ENCODE measurements at regions not wholly inside any gene's neighbourhood (a gene's known extent, or its start where the extent isn't known, plus 50 kb on each side); places are given as distances from the start of the nearest gene placed in this dataset.

DNA sequence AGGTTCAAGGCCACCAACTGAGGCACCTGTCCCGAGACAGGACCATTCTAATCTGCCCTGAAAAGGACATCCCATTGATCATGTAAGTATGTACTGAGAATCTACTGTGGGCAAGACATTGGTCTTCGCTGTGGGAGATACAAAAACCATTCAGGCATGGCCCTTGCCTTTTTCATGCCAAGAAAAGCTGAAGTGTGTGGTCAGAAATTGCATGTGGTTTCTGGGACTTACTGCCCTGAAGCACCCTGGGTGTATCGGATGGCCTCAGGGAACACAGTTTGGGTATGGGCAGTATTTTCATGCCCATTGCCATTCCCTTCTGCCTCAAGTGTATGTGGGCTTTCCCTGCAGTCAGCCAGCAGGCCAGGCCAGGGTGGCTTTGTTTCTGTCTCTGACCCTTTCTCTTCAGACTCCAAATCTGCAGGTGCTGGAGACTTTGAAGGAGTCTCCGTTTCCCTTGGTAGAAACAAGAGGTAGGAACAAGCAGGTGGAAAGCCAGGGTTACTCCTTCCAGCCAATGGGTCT is 285.7 kb downstream of the ZEB1 start:
- no peak for DNase-seq

DNA sequence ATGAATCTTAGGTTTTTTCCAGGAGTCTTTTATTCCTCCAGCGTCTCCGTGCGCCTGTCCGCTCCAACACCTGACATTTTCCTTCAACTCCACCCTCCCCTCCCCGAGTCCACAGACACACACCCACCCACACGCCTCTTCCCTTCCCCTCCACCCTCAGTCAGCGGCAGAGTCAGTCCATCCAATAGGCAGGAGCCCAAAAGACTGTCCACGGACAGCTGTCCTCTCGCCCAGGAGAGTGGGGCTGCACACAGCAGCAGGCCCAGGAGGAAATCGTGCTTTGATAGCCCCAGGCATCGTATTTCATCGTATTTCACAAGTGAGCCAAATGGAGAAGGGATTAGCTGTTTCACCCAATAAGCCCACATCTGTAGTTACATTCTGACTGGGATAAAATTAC is 285.1 kb downstream of the ZEB1 start:
- no peak for DNase-seq

DNA sequence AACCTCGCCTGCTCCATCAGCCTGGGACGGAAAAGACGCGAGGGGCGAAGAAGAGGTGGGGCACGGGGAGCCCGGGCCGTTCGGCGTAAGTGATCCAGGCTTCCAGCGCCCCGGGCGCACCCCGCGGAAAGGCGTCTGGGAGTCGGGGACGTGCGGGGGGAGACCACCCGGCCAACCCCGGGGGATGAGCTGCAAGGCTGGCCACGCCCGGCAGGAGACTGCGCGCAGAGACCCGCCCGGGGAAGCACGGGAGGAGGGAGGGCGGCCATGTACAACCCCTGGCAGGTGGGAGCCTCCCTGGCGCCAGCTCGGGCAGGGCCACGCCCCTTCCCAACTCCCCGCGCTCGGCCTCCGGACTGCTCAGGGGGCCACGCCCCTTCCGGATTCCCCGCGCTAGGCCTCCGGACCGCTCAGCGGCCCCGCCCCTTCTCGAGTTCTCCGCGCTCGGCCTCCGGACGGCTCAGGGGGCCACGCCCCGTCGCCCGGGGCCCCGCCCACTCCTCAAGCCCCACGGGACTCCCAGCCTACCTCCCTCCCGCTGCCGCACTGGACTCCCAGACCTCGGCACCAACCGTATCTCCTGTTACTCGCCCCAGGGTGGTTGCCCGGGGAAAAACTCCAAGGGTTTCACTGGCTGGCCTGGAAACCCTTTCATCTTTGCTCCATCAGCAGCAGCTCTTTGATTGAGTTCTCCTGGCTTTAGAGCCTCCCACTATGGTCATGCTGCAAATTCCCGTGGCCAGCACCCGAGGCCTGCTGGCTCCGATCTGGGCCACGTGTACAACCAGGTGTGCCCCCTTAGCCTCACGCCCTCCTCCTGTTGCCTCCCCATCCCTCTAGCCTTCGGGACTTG is 284.4 kb downstream of the ZEB1 start:
- peak; percentile 93 for DNase-seq

DNA sequence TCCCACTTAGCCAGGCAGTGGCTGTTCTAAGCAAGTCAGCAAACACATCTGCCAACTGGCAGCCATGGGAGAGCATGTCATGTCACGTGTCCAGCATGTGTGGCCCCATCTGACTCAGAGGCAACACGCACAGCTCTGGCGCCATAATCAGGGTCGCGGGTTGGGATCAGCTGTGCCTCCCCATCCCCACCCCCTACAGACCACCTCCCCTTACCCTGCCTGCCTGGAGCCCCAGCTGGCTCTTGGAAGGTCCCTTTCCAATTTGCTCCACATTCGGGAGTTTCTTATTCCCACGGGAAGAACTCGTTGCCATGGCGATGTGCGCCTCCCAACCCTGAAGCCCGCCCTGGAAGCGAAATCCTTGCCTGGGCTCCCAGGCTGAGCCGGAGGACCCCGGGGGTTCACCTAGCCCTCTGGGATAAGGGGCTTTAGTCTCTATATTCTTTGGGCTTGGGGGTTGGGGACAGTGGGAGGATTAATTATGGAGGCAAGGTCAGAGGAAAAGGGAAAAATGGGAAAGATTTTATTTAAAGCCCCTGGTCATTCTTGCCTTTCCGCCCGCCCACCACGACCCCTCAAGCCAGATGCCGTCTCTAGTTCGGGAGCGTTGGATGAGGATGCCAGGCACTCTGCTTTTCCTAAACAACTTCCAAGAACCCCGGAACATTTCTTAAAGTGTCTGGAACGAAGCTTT is 283.7 kb downstream of the ZEB1 start:
- DNase-seq: no peak

DNA sequence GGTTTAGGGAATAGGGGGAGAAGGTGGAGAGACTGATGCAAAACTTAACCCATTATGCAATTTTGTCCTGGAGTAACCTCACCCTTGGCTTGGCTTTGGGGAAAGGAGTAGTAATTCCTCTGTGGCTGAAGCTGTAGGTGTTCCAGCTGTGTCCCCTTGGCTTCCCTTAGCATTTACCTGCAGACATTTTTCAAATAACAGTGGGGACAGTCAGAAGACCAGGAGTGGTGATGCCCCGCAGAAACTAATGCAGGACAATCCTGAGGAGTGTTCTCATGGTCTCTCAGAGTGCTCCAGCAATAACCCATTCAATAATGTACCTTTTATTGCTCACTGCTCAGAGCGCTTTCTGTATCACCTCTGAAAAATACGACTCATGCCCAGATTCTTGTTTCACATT is 282.1 kb downstream of the ZEB1 start:
- no peak for DNase-seq

DNA sequence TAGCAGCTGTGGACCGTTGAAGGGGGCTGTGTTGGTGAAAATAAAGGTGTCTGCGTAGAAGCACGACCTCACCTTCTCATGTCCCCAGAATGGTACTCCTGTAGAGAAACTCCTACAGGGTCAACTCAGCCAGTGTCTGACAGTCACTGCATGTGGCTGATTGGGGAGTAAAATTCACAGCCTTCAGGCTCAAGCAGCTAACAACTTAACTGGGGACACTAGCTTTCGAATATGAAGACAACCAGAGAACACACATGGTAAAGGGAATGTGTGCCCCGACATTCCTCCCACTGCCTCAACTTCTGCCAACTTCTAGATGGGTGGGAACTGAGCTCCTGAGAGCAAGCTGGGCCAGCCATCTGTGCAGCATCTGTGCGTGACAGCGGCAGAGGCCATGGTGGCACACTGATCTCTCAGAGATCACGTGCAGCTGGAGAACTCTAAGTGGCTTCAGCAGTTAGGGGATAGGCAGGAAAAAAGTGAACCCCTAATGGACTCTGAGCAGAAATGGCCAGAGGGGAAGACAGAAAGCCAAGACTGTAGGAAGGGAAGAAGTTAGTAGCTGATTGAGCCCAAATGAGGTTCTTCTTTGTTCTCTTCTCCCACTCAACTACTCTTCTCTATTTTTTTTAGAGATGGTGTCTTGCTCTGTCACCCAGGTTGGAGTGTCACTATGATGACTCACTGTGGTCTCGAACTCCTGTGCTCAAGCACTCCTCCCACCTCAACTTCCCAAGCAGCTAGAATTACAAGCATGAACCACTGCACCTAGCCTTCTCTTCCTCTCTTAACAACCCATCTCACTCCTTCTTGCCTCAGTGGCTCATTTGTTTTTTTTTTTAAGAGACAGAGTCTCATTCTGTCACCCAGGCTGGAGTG is 280.8 kb downstream of the ZEB1 start:
- no peak for DNase-seq

DNA sequence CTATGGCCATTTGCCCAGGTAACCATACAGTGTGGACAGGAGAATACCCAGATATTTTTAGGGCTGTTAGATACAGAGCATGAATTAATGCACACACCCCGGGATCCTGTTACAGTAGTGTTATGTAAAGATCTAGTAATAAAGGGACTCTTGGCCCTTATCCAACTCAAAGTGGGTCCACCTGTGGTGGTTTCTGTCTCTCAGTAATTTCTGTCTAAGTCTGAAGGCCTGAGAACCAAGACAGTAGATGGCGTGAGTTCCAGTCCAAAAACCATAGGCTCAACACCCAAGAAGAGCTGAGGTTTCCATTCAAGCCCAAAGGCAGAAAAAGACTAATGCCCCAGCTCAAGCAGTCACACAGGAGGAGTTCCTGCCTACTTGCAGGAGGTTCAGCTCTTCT is 277.7 kb downstream of the ZEB1 start:
- DNase-seq: no peak

DNA sequence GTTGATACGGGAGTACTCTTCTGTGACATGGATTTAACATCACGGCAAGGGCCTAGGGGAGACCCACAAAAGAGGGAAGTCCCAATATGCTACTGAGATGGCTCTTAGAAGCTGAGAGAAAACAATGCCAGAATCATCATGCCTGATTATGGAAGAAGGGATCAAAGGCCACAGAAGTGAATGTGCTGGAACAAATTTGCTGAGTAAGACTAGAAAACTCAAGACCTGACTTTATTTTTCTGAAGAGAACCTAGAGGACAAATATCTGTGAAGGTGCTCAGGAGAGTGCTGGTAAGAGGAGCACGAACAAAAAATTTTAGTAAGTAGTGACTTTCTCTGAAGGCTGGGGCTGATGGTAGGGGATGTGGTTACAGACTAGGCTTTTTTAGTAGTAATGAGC is 277.0 kb downstream of the ZEB1 start:
- no peak for DNase-seq

DNA sequence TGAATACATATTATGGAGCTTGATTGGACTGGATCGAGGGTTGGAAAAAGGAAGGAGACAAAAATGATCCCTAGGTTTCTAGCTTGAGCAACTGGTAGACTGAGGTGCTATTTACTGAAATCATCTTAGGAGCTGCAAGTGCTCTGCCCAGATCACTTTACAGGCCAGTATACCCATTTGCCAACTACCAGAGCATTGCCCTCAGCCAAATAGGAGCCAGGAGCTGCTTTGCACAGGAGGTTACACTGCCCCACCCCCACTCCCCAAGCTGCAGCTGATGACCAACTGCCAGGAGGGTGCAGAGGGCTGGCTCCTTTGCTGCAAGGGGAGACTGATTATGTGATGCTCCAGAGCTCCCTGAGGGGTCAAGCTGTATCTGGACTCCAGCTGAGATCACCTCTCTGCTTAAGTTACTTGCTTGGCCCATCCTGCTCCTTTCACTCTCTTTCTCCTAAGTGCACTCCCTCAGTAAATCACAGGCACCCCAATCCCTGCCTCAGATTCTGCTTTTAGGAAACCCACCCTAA is 275.4 kb downstream of the ZEB1 start:
- no peak for DNase-seq

DNA sequence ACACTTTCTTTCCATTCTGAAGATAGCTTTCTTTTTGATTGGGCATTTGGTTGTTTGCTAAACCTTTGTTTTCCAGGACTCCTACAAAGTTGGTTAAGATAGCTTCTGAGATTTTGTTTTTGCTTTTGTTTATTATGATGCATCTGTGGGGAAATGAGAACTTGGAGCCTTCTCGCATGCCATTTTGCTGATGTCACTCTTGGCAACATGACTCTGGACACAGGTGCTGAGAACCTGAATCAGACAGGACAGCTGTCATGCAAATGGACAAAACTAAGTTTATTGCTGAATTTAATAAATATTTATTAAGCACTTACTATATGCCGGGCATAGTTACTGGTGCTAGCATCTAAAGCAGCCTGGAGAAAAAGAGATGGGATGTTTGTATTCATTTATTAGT is 274.1 kb downstream of the ZEB1 start:
- no peak for DNase-seq

DNA sequence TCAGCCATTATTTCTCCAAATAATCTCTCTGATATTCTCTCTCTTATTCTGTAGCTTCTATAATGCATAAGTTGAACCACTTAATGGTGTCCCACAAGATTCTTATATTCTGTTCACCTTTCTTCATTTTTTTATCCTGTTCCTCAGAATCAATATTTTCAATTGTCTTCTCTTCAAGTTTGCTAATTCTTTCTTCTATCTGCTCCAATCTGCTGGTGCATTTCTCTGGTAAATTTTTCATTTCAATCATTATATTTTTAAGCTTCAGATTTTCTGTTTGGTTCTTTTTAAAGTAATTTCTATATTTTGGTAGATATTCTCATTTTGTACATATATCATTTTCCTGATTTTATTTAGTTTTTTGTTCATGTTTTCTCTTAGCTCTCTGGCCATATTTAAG is 272.6 kb downstream of the ZEB1 start:
- DNase-seq: no peak

DNA sequence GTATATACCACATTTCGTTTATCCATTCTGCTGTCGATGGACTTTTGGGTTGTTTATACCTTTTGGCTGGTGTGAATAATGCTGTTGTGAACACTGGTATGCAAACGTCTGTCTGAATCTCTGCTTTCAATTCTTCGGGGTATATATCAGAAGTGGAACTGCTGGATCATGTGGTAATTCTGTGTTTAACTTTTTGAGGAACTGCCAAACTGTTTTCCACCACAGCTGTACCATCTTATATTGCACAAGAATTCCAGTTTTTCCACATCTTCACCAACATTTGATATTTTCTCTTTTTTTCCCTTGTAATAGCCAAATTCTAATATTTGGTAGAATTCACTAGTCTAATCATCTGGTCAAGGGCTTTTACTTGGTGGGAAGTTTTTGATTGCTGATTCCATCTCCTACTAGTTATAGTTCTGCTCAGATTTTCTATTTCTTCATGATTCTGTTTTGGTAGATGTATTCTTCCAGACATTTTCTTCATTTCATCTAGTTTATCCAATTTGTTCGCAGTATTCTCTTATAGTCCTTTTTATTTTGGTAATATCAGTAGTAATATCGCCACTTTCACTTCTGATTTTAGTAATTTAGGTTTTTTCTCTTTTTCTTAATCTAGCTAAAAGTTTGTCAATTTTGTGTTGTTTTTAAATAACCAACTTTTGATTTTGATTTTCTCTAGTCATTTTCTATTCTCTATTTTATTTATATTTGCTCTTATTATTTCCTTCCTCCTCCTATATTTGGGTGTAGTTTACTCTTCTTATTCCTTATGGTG is 271.2 kb downstream of the ZEB1 start:
- no peak for DNase-seq

DNA sequence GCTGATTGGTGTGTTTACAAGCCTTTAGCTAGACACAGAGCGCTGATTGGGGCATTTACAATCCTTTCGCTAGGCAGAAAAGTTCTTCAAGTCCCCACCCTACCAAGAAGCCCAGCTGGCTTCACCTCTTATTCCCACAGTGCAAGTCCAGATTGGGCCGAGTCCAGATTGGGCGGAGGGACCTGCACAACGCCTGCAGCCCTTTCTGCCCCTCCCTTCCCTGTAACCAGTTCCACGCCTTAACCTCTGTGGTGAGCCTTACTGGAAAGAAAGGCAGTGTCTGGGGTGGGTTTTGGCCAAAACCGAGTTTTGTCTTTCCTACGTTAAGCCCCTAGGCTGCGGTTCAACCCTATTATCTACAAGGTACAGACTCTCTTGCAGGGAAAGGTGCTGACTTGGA is 268.7 kb downstream of the ZEB1 start:
- DNase-seq: no peak

DNA sequence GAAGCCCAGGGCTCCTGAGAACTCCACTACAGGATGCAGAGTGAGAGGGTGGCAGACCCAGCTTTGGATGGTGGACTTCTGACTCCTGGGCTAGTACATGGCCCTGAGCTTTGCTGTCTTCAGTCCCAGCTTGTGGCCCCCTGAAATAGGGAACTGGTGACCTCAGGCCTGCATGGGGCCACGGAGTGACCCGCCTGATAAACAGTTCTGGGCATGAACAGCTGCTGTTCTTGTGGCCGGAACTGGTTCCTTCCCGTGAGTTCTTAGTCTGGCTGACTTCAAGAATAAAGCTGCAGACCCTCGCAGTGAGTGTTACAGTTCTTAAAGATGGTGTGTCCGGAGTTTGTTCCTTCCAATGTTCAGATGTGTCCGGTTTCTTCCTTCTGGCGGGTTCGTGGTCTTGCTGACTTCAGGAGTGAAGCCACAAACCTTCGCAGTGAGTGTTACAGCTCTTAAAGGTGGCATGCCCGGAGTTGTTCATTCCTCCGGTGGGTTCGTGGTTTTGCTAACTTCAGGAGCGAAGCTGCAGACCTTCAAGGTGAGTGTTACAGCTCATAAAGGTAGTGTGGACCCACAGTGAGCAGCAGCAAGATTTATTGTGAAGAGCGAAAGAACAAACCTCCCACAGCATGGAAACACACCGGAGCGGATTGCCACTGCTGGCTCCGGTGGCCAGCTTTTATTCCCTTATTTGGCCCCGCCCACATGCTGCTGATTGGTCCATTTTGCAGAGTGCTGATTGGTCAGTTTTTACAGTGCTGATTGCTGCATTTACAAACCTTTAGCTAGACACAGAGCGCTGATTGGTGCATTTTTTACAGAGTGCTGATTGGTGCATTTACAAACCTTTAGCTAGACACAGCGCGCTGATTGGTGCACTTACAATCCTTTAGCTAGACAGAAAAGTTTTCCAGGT is 268.0 kb downstream of the ZEB1 start:
- DNase-seq: no peak

DNA sequence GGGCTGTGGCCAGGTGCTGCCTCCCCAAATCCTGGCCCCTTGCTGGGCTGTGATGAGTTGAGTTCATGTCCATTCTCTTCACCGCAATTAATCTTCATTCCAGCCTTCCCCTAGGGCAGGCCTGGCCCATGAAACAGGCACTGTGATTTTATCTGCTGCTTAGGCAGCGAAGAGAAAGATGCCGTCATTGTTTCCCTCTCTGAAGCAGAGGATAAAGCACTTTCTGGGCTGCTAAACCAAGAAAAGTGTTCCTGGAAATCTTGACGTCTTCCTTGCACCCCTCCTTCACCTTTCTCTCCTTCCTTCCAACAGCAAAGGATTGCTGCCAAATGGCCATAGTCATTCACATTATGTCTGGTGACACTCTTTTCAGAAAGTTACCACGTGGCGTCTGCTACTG is 265.9 kb downstream of the ZEB1 start:
- DNase-seq: no peak

DNA sequence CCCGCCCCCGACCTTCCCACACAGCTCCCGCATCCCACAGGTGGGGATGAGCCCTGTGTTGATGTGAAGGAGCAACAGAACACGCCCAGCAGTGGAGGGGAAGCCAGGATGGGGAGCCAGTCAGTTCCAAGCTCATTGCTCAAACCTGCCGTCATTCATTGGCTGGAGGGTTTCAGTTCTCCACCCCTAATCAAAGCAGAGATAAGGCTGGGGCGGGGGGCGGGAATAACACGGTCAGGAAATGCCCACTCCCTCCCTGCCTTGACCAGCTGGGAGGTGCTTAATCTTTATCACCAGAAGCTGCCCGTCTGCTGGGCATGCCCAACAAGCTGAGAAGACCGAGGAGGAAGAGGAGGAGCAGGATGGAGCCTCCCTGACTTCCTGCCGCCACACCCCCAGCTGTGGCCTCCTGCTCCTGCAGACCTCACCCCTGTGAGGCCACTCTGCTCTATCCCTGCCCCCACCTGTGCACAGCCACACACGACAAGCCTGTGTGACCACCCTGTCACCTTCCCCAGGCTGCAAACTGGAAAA is 265.1 kb downstream of the ZEB1 start:
- DNase-seq: no peak

DNA sequence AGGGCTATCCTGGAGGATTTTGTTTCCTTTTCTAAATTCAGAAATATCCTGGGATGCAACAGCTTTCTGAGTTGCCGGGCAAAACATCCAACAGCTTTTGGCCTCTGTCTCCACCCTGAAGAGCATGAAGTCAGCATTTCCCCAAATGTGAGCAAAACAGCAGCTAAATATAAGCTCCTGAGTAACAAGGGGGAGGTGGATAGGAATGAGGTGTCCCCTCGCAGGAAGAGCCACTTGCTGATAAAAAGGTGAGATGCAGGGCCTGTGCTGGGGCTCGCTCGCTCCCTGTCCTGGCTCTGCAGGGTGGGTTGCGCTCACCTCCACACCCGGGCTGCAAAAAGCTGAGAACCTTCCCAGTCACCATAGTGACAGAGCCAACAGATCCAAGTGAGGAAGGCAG is 264.3 kb downstream of the ZEB1 start:
- no peak for DNase-seq

DNA sequence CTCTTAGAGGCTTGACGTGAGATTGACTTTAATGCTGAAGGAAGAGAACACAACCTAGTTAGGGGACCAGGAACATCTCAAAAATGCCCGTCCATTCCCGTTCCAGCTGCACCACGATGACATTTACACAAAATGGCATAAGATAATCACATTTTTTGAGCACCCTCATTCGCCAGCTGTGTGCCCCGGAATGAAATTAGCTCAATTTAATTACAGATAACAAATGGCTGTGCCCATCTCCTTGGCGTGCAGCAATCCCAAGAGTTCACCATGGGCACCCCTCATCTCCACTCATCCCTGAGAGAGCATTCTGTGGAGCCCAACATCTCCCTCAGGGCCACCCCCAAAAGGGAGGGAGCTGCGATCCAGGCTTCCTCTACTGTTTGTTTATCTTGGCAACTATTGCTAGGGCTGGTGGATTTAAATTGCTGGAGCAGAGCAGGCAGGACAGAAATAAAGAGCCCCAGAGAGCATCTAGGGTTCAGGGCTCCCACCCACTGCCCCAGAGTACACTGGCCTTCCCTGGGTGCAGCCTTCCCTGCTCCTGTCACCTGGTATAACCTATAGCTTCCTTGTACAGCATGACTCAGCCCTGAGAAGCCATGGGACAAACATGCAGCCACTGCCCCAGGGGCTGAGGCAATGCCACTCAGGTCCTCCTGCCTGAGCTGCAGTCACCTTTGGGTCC is 263.5 kb downstream of the ZEB1 start:
- no peak for DNase-seq

DNA sequence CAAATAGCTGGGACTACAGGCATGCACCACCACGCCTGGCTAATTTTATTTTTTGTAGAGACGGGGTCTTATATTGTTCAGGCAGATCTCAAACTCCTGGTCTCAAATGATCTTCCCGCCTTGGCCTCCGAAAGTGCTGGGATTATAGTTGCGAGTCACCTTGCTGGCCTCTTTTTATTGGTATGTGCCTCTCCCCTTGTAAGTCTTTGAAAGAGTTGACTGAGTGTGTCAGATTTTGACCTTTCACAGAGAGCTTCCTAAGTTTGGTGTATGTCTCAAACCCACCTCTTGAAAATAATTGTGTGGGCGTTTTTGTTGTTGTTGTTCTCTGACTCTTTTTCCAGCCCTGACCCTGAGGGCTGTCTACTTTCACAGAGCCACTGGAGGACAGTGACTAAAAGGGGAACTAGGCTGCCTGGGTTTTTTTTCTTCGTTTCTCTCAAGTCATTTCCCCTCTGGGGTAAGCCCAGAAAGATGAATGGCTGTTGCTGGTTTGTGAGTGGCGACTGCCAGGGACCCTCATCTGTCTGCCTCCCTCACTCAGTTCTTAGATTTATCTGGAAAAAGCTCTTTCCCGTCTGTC is 262.8 kb downstream of the ZEB1 start:
- DNase-seq: peak; percentile 20

DNA sequence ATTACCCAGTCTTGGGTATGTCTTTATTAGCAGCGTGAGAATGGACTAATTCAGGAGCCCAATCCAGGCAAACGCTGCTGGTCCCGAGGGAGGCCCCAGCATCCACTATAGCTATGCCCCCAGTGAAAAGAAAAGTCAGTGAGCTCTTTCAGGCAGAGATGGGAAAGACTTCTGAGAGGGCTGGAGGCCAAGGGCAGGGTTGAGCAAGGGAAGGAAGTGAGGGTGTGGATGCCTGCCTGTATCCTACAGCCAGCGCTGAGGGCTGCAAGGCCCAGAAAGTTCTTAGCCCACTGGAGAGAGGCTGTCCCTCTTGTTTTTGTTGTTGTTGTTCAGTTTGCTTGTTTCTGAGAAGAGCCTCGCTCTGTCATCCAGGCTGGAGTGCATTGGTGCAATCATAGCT is 261.6 kb downstream of the ZEB1 start:
- DNase-seq: no peak
